ENCODE measurements at regions not wholly inside any gene's neighbourhood (a gene's known extent, or its start where the extent isn't known, plus 50 kb on each side); places are given as distances from the start of the nearest gene placed in this dataset.

DNA sequence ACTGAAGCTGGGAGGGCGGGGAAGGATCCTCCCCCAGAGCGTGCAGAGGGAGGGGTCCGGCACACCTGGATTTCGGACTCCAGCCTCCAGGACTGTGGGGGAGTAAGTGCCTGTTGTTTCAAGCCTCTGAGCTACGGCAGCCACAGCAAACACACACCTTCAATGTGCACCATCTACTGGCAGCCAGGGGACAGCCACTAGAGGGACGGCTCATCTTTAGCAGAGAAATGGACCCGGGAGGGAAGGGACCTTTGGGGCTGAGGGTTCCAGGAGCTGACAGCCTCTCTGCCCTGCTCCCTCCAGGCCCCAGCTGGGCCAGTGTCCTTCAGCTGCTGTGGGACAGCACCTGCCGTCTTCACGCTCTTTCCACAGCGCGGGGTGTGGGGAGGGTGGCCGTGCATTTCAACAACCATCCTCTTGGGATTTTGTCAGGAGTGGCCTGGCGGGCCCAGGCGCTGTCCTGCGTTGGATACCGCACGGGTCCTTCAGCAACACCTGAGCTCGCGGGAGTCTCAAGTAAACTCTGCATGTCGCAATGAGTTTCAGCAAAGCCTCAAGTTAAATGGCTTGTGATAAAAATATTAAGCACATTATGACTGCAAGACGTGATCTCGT, 209.2 kb upstream of the C14orf180 start:
- TF ChIP-seq, protein P1, sequence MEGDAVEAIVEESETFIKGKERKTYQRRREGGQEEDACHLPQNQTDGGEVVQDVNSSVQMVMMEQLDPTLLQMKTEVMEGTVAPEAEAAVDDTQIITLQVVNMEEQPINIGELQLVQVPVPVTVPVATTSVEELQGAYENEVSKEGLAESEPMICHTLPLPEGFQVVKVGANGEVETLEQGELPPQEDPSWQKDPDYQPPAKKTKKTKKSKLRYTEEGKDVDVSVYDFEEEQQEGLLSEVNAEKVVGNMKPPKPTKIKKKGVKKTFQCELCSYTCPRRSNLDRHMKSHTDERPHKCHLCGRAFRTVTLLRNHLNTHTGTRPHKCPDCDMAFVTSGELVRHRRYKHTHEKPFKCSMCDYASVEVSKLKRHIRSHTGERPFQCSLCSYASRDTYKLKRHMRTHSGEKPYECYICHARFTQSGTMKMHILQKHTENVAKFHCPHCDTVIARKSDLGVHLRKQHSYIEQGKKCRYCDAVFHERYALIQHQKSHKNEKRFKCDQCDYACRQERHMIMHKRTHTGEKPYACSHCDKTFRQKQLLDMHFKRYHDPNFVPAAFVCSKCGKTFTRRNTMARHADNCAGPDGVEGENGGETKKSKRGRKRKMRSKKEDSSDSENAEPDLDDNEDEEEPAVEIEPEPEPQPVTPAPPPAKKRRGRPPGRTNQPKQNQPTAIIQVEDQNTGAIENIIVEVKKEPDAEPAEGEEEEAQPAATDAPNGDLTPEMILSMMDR (conservative IDR thresholded peaks at IDR 0.05 in 1 of 2, IDR thresholded peaks at IDR 0.05 in 1 of 2; ENCODE audit: low read depth in 1 of 2, low read length in 2 of 2) = no peak
- no peak for TF ChIP-seq EZH2 (IDR thresholded peaks at IDR 0.05; ENCODE audit: low read length, missing control alignments)
